ENCODE measurements at regions not wholly inside any gene's neighbourhood (a gene's known extent, or its start where the extent isn't known, plus 50 kb on each side); places are given as distances from the start of the nearest gene placed in this dataset.
A peak's percentile ranks its signal among the peaks of the same experiment; 100 is the strongest.

DNA sequence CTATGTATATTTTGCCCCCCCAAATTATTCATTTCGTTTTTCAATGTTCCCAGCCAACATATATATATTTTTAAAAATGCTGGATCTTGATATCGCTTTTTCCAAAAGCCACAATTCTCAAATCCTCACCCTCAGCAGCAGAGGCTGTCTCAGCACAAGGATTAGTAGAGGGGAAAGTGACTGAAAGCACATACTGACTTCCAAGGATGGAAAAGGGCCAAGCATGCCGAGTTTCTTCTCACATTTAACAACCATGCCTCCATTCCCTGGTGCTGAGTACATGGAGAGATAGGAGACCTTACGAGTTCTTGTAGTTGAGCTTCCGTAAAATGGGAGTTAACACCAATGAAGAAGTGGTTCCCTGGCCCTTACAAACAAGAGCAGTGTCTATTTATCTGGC lies 403.4 kb upstream of the DCN start:
- intact Hi-C loops (cut with micrococcal nuclease; ENCODE audit: unreplicated experiment) = no loop called here
- no peaks in the 10 kb centered on the region for H3K36me3 ChIP-seq (ENCODE audit: insufficient read depth, low read length, poor library complexity, severe bottlenecking)
- no peak overlapping the region for H3K4me3 ChIP-seq (ENCODE audit: low read depth, low read length, poor library complexity, severe bottlenecking)
- peaks cover 3% of the 10 kb centered on the region for H3K27me3 ChIP-seq (replicated peaks; ENCODE audit: insufficient read depth, low read depth, low read length, poor library complexity)
- no TSS peak for BruUV-seq (replicated peaks)
- POLR2A ChIA-PET (ENCODE audit: low non-redundant PET) = no interaction called here
- CTCF ChIA-PET = no interaction called here
- H3K9me3 ChIP-seq (ENCODE audit: low read depth, low read length, poor library complexity, severe bottlenecking) = no peaks in the 10 kb centered on the region
- no peaks in the 10 kb centered on the region for H3K4me1 ChIP-seq (ENCODE audit: insufficient read depth, low read length, poor library complexity, severe bottlenecking)
- H3K27ac ChIP-seq (ENCODE audit: low read depth, low read length, poor library complexity, severe bottlenecking) = no peak overlapping the region
- TF ChIP-seq EZH2 (IDR thresholded peaks at IDR 0.05; ENCODE audit: borderline replicate concordance, low read depth, low read length, poor library complexity, severe bottlenecking) = no peak
- TF ChIP-seq, protein P1, sequence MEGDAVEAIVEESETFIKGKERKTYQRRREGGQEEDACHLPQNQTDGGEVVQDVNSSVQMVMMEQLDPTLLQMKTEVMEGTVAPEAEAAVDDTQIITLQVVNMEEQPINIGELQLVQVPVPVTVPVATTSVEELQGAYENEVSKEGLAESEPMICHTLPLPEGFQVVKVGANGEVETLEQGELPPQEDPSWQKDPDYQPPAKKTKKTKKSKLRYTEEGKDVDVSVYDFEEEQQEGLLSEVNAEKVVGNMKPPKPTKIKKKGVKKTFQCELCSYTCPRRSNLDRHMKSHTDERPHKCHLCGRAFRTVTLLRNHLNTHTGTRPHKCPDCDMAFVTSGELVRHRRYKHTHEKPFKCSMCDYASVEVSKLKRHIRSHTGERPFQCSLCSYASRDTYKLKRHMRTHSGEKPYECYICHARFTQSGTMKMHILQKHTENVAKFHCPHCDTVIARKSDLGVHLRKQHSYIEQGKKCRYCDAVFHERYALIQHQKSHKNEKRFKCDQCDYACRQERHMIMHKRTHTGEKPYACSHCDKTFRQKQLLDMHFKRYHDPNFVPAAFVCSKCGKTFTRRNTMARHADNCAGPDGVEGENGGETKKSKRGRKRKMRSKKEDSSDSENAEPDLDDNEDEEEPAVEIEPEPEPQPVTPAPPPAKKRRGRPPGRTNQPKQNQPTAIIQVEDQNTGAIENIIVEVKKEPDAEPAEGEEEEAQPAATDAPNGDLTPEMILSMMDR (conservative IDR thresholded peaks at IDR 0.05; ENCODE audit: low read depth, low read length) = no peak
- no peak for DNase-seq (ENCODE audit: low spot score)

DNA sequence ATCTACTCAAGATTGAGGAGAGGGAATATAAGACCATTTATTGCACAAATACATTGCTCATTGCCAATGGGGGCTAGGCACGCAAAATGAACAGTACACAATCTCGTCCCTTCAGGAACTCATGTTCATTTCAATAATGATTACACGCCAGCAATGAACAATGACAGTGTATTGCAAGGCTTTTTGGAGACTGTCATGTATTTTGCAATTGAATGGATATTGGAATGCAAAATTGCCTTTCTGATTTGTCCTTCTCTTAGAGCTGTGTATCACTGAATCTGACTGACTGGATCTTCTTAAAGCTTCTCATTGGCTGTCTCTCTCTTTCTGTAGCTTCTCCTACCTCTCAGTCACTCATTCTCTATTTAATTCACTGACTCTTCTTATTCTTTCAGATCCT lies 400.2 kb upstream of the DCN start:
- H3K27ac ChIP-seq (ENCODE audit: low read depth, low read length, poor library complexity, severe bottlenecking) = no peak overlapping the region
- ChIA-PET POLR2A (ENCODE audit: low non-redundant PET) (no interaction called here), CTCF (no interaction called here)
- no peaks in the 10 kb centered on the region for H3K9me3 ChIP-seq (ENCODE audit: low read depth, low read length, poor library complexity, severe bottlenecking)
- H3K4me1 ChIP-seq (ENCODE audit: insufficient read depth, low read length, poor library complexity, severe bottlenecking) = peaks cover 28% of the 10 kb centered on the region
- TF ChIP-seq EZH2 (IDR thresholded peaks at IDR 0.05; ENCODE audit: borderline replicate concordance, low read depth, low read length, poor library complexity, severe bottlenecking) = no peak
- TF ChIP-seq, protein P1 (conservative IDR thresholded peaks at IDR 0.05; ENCODE audit: low read depth, low read length) = no peak
- BruUV-seq (replicated peaks) = no TSS peak
- H3K36me3 ChIP-seq (ENCODE audit: insufficient read depth, low read length, poor library complexity, severe bottlenecking) = no peaks in the 10 kb centered on the region
- intact Hi-C loops (cut with micrococcal nuclease; ENCODE audit: unreplicated experiment) = no loop called here
- no peak overlapping the region for H3K4me3 ChIP-seq (ENCODE audit: low read depth, low read length, poor library complexity, severe bottlenecking)
- peaks cover 3% of the 10 kb centered on the region for H3K27me3 ChIP-seq (replicated peaks; ENCODE audit: insufficient read depth, low read depth, low read length, poor library complexity)
- DNase-seq (ENCODE audit: low spot score) = no peak

DNA sequence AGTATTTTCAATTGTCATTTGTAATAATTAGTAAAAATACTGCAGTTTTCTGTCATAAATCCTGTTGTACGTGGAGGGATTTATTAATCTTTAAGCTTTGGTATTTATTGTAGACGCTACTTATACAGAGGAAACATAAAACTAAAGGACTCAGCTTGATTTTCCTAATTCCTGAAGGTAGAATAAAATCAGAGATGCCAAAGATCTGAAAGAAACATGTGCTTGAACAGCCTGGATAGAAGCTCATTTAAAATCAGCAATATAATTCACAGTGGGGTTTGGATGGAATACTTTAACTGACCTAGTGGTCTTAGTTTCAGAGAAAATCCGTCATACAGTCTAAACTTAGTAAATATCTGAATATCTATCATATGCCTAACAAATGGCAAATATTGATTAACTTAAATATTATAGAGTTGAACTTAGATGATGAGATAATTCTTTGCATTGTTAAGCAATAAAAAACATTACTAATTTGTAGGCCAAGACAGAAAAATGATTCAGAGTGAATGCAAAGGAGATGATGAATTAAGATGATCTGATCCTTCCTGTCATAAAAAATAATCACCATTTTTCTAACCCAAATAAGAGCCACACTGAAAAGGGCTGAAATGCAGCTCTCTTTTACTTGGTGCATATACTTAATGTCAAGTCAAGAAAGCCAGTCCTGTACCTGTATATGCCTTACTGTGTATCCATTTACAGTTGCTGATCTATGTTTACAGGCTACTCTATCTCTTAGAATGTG lies 397.1 kb upstream of the DCN start:
- Histone ChIP-seq H3K4me3 (ENCODE audit: low read depth, low read length, poor library complexity, severe bottlenecking) (no peak overlapping the region), H3K27me3 (replicated peaks; ENCODE audit: insufficient read depth, low read depth, low read length, poor library complexity) (peaks cover 18% of the 10 kb centered on the region), H3K27ac (ENCODE audit: low read depth, low read length, poor library complexity, severe bottlenecking) (no peak overlapping the region), H3K36me3 (ENCODE audit: insufficient read depth, low read length, poor library complexity, severe bottlenecking) (no peaks in the 10 kb centered on the region), H3K4me1 (ENCODE audit: insufficient read depth, low read length, poor library complexity, severe bottlenecking) (peaks cover 28% of the 10 kb centered on the region), H3K9me3 (ENCODE audit: low read depth, low read length, poor library complexity, severe bottlenecking) (no peaks in the 10 kb centered on the region)
- no TSS peak for BruUV-seq (replicated peaks)
- peak; percentile 80 for DNase-seq (ENCODE audit: low spot score)
- intact Hi-C loops (cut with micrococcal nuclease; ENCODE audit: unreplicated experiment) = loop anchor here (5.0 to 10.0 kb wide), 3 partner anchors 195 to 993 kb away; no protein-coding TSS in a partner anchor
- TF ChIP-seq EZH2 (IDR thresholded peaks at IDR 0.05; ENCODE audit: borderline replicate concordance, low read depth, low read length, poor library complexity, severe bottlenecking) = no peak
- TF ChIP-seq, protein P1 (conservative IDR thresholded peaks at IDR 0.05; ENCODE audit: low read depth, low read length) = no peak
- ChIA-PET POLR2A (ENCODE audit: low non-redundant PET) (interaction anchor here (0.6 kb wide), 1 partner anchor 15 kb away, joined by 6 read pairs; no protein-coding TSS in a partner anchor), CTCF (interaction anchor here (0.6 to 0.7 kb wide), 3 partner anchors 165 to 1009 kb away, joined by 4 to 8 read pairs (median 4); no protein-coding TSS in a partner anchor)

Data from A673 (cell line).